ENCODE measurements at regions not wholly inside any gene's neighbourhood (a gene's known extent, or its start where the extent isn't known, plus 50 kb on each side); places are given as distances from the start of the nearest gene placed in this dataset.

DNA sequence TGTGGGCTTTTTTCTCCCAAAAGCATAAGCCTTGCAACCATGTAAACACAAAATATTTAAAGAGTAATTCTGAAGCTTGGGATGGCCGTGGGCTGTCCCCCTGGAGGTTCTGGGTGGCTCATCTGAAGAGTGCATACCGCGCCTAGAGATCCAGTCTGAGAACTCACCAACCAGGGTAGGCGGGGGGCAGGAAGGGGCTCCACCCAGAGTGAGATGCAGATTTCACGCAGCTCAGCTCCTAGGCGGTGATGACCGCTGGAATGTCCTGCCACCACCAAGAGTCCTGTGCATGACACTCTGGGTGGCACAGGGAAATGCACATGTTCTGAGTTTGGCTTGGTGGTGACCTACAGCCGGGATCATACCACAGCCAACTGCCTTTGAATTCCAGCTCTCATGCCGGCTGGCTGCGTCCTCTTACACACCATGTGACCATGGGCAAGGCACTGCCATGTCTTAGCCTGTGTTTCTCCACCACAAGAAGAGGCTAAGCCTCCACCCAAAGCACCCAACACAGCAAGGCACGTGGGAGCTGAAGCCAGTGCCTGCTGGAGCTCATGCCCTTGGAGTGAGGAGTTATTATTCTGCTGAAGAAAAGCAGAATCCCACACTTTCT, 125.1 kb upstream of the IQSEC1 start:
- Histone ChIP-seq H3K27ac (ENCODE audit: low read length) (no peak overlapping the region), H3K9ac (ENCODE audit: low read length) (no peak overlapping the region), H3K36me3 (replicated peaks; ENCODE audit: insufficient read depth, low read length) (no peaks in the 10 kb centered on the region), H2AFZ (ENCODE audit: low read length) (no peak overlapping the region), H3K79me2 (ENCODE audit: low read length) (no peaks in the 10 kb centered on the region), H3K4me1 (ENCODE audit: low read length) (no peaks in the 10 kb centered on the region), H3K27me3 (replicated peaks; ENCODE audit: insufficient read depth, low read length) (no peaks in the 10 kb centered on the region), H3K9me3 (replicated peaks; ENCODE audit: insufficient read depth, low read length) (no peaks in the 10 kb centered on the region), H3F3A (ENCODE audit: insufficient read depth, low read length) (no peaks in the 10 kb centered on the region), H3K4me3 (ENCODE audit: low read length) (no peak overlapping the region), H3K9me2 (replicated peaks; ENCODE audit: insufficient read depth, low read length) (no peaks in the 10 kb centered on the region), H3K4me2 (ENCODE audit: low read depth, low read length) (no peak overlapping the region), H4K20me1 (ENCODE audit: insufficient read depth, low read length) (no peaks in the 10 kb centered on the region)
- TF ChIP-seq EZH2 (optimal IDR thresholded peaks at IDR 0.05; ENCODE audit: low read depth, low read length) (no peak), EZH2phosphoT487 (IDR thresholded peaks at IDR 0.05; ENCODE audit: low read length) (no peak)
- TF ChIP-seq, protein P1, sequence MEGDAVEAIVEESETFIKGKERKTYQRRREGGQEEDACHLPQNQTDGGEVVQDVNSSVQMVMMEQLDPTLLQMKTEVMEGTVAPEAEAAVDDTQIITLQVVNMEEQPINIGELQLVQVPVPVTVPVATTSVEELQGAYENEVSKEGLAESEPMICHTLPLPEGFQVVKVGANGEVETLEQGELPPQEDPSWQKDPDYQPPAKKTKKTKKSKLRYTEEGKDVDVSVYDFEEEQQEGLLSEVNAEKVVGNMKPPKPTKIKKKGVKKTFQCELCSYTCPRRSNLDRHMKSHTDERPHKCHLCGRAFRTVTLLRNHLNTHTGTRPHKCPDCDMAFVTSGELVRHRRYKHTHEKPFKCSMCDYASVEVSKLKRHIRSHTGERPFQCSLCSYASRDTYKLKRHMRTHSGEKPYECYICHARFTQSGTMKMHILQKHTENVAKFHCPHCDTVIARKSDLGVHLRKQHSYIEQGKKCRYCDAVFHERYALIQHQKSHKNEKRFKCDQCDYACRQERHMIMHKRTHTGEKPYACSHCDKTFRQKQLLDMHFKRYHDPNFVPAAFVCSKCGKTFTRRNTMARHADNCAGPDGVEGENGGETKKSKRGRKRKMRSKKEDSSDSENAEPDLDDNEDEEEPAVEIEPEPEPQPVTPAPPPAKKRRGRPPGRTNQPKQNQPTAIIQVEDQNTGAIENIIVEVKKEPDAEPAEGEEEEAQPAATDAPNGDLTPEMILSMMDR (IDR thresholded peaks at IDR 0.05; ENCODE audit: low read length): no peak
- no peak for DNase-seq

DNA sequence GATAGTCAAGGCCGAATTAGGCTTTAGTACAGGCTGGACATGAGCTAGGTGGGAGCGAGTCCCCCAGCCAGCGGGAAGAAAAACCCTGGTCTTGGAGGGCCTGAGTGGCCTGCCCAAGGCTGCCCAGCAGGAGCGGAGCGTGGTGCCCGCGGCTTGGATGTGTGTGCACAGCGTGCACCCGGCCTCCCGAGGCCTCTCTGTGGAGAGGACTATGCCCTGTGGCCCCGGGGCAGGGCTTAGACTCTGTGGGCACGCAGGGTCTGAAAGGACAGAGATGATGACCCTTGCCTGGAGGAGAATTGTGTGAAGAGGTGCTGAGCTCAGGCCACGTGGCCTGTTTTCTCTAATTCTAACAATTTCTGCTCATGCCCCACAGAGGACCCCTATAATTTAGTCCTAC, 124.6 kb upstream of the IQSEC1 start:
- Histone ChIP-seq H3K36me3 (replicated peaks; ENCODE audit: insufficient read depth, low read length) (no peaks in the 10 kb centered on the region), H3K27ac (ENCODE audit: low read length) (no peak overlapping the region), H3F3A (ENCODE audit: insufficient read depth, low read length) (no peaks in the 10 kb centered on the region), H2AFZ (ENCODE audit: low read length) (no peak overlapping the region), H3K4me2 (ENCODE audit: low read depth, low read length) (no peak overlapping the region), H3K27me3 (replicated peaks; ENCODE audit: insufficient read depth, low read length) (no peaks in the 10 kb centered on the region), H4K20me1 (ENCODE audit: insufficient read depth, low read length) (no peaks in the 10 kb centered on the region), H3K9ac (ENCODE audit: low read length) (no peak overlapping the region), H3K9me2 (replicated peaks; ENCODE audit: insufficient read depth, low read length) (no peaks in the 10 kb centered on the region), H3K4me1 (ENCODE audit: low read length) (no peaks in the 10 kb centered on the region), H3K4me3 (ENCODE audit: low read length) (no peak overlapping the region), H3K9me3 (replicated peaks; ENCODE audit: insufficient read depth, low read length) (no peaks in the 10 kb centered on the region), H3K79me2 (ENCODE audit: low read length) (no peaks in the 10 kb centered on the region)
- DNase-seq: no peak
- TF ChIP-seq EZH2phosphoT487 (IDR thresholded peaks at IDR 0.05; ENCODE audit: low read length) (no peak), EZH2 (optimal IDR thresholded peaks at IDR 0.05; ENCODE audit: low read depth, low read length) (no peak)

DNA sequence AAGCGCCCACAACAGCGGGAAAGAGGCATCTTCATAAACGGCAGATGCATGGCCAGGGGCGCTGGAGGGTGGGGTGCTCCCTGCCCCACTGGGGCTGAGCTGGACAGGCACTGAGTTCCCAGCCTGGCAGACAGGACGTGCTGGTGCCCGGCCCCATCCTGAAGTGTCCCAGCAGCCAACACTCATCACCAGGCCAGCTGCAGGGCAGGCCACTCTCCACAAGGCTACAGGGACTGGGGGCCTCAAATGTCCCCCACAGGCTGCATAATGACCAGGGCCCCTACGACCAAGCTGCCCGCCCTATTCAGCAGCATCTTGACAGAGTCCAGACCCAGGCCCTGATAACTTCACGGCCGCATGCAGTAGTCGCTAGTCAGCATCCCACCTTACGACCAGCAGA, 124.1 kb upstream of the IQSEC1 start:
- Histone ChIP-seq H3K9me3 (replicated peaks; ENCODE audit: insufficient read depth, low read length) (no peaks in the 10 kb centered on the region), H3K79me2 (ENCODE audit: low read length) (no peaks in the 10 kb centered on the region), H3K36me3 (replicated peaks; ENCODE audit: insufficient read depth, low read length) (no peaks in the 10 kb centered on the region), H2AFZ (ENCODE audit: low read length) (no peak overlapping the region), H3K4me2 (ENCODE audit: low read depth, low read length) (no peak overlapping the region), H3F3A (ENCODE audit: insufficient read depth, low read length) (no peaks in the 10 kb centered on the region), H3K27ac (ENCODE audit: low read length) (no peak overlapping the region), H4K20me1 (ENCODE audit: insufficient read depth, low read length) (no peaks in the 10 kb centered on the region), H3K9me2 (replicated peaks; ENCODE audit: insufficient read depth, low read length) (no peaks in the 10 kb centered on the region), H3K4me1 (ENCODE audit: low read length) (no peaks in the 10 kb centered on the region), H3K9ac (ENCODE audit: low read length) (no peak overlapping the region), H3K4me3 (ENCODE audit: low read length) (no peak overlapping the region), H3K27me3 (replicated peaks; ENCODE audit: insufficient read depth, low read length) (no peaks in the 10 kb centered on the region)
- TF ChIP-seq, protein P1 (IDR thresholded peaks at IDR 0.05; ENCODE audit: low read length): no peak
- TF ChIP-seq EZH2 (optimal IDR thresholded peaks at IDR 0.05; ENCODE audit: low read depth, low read length) (no peak), EZH2phosphoT487 (IDR thresholded peaks at IDR 0.05; ENCODE audit: low read length) (no peak)
- no peak for DNase-seq

DNA sequence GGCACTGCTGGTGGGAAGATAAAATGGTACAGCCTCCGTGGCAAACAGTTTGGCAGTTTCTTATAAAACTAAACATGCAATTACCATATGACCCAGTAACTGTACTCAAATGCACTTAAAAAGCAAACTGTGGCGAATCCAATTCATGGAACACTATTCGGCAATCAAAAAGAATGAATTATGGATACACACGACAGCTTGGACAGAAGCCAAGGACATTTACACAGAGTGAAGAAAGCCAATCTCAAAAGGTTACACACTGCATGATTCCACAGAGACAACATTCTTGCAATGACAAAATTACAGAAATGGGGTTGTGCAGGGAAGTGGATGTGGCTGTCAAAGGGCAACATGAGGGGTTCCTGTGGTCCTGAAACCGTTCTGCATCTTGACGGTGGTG, 122.1 kb upstream of the IQSEC1 start:
- H3K9me3 ChIP-seq (replicated peaks; ENCODE audit: insufficient read depth, low read length): no peaks in the 10 kb centered on the region
- H3K79me2 ChIP-seq (ENCODE audit: low read length): no peaks in the 10 kb centered on the region
- H3K36me3 ChIP-seq (replicated peaks; ENCODE audit: insufficient read depth, low read length): no peaks in the 10 kb centered on the region
- H3K4me1 ChIP-seq (ENCODE audit: low read length): no peaks in the 10 kb centered on the region
- no peak for DNase-seq
- no peaks in the 10 kb centered on the region for H4K20me1 ChIP-seq (ENCODE audit: insufficient read depth, low read length)
- no peak overlapping the region for H3K4me3 ChIP-seq (ENCODE audit: low read length)
- TF ChIP-seq EZH2phosphoT487 (IDR thresholded peaks at IDR 0.05; ENCODE audit: low read length) (no peak), EZH2 (optimal IDR thresholded peaks at IDR 0.05; ENCODE audit: low read depth, low read length) (no peak)
- TF ChIP-seq, protein P1 (IDR thresholded peaks at IDR 0.05; ENCODE audit: low read length): no peak
- no peak overlapping the region for H3K27ac ChIP-seq (ENCODE audit: low read length)
- no peaks in the 10 kb centered on the region for H3K27me3 ChIP-seq (replicated peaks; ENCODE audit: insufficient read depth, low read length)
- H3F3A ChIP-seq (ENCODE audit: insufficient read depth, low read length): no peaks in the 10 kb centered on the region
- H3K4me2 ChIP-seq (ENCODE audit: low read depth, low read length): no peak overlapping the region
- H2AFZ ChIP-seq (ENCODE audit: low read length): no peak overlapping the region
- no peaks in the 10 kb centered on the region for H3K9me2 ChIP-seq (replicated peaks; ENCODE audit: insufficient read depth, low read length)
- no peak overlapping the region for H3K9ac ChIP-seq (ENCODE audit: low read length)
